HG02759 (cell line): ENCODE measurements at regions not wholly inside any gene's neighbourhood (a gene's known extent, or its start where the extent isn't known, plus 50 kb on each side); places are given as distances from the start of the nearest gene placed in this dataset.

Source experiments
- ATAC-seq: cut with Tn5 transposase; IDR thresholded peaks from one replicate; pipeline ENCODE4 v1.9.1; 2021; ENCODE audit warnings: mild to moderate bottlenecking, moderate library complexity; ENCODE audit not compliant: unreplicated experiment

GRCh38 chr2:129233751-129234406 lies 745.6 kb upstream of the RAB6C start:
- ATAC-seq, result no peak

GRCh38 chr2:129236601-129237000 lies 742.9 kb upstream of the RAB6C start:
- no peak for ATAC-seq

- ATAC-seq, result no peak
Measured at GRCh38 chr2:129237966-129238725, 741.3 kb upstream of the RAB6C start.

- no peak for ATAC-seq
Measured at GRCh38 chr2:129239141-129239540, 740.3 kb upstream of the RAB6C start.

- ATAC-seq, result no peak
Measured at GRCh38 chr2:129240061-129240460, 739.4 kb upstream of the RAB6C start.

GRCh38 chr2:129242269-129242668 lies 737.2 kb upstream of the RAB6C start:
- ATAC-seq, result no peak

- no peak for ATAC-seq
Measured at GRCh38 chr2:129247751-129248150, 731.7 kb upstream of the RAB6C start.

- ATAC-seq, result no peak
Measured at GRCh38 chr2:129248198-129248597, 731.3 kb upstream of the RAB6C start.

GRCh38 chr2:129252781-129253460 lies 726.5 kb upstream of the RAB6C start:
- ATAC-seq, result no peak

GRCh38 chr2:129253461-129253812 lies 726.0 kb upstream of the RAB6C start:
- ATAC-seq, result no peak

GRCh38 chr2:129254718-129255117 lies 724.7 kb upstream of the RAB6C start:
- no peak for ATAC-seq

- ATAC-seq, result no peak
Measured at GRCh38 chr2:129255610-129256313, 723.7 kb upstream of the RAB6C start.

GRCh38 chr2:129256642-129257041 lies 722.8 kb upstream of the RAB6C start:
- ATAC-seq, result no peak

GRCh38 chr2:129262934-129263333 lies 716.5 kb upstream of the RAB6C start:
- ATAC-seq, result no peak

GRCh38 chr2:129263939-129264338 lies 715.5 kb upstream of the RAB6C start:
- ATAC-seq, result no peak

- no peak for ATAC-seq
Measured at GRCh38 chr2:129267559-129267958, 711.9 kb upstream of the RAB6C start.

GRCh38 chr2:129273266-129274037 lies 706.0 kb upstream of the RAB6C start:
- ATAC-seq, result no peak

- ATAC-seq, result no peak
Measured at GRCh38 chr2:129274038-129274415, 705.4 kb upstream of the RAB6C start.

- ATAC-seq, result no peak
Measured at GRCh38 chr2:129274918-129275317, 704.5 kb upstream of the RAB6C start.

GRCh38 chr2:129275706-129276105 lies 703.8 kb upstream of the RAB6C start:
- no peak for ATAC-seq
